ENCODE measurements at regions not wholly inside any gene's neighbourhood (a gene's known extent, or its start where the extent isn't known, plus 50 kb on each side); places are given as distances from the start of the nearest gene placed in this dataset.

DNA sequence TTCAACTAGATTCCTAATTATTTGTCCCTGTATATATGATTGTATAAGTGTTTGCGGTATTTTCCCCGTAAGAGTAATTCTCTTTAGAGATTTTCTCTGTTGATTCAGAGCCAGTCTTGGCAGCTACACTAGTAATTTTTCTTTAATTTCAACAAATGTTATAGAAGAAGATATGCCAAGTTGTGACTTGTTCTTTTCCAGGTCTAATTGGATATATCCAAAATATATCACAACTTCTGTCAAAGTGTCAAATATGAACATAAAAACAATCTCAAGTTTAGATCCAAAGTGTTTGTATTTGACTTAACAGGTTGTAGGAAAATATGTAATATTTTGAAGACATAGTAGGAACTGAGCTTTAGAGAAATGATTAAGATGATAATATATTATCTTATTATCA is 733.9 kb upstream of the SLITRK5 start:
- no peak overlapping the region for H3K27ac ChIP-seq
- no peak for TF ChIP-seq ZFX (IDR thresholded peaks at IDR 0.05; ENCODE audit: borderline replicate concordance)
- TF ChIP-seq, protein P1, sequence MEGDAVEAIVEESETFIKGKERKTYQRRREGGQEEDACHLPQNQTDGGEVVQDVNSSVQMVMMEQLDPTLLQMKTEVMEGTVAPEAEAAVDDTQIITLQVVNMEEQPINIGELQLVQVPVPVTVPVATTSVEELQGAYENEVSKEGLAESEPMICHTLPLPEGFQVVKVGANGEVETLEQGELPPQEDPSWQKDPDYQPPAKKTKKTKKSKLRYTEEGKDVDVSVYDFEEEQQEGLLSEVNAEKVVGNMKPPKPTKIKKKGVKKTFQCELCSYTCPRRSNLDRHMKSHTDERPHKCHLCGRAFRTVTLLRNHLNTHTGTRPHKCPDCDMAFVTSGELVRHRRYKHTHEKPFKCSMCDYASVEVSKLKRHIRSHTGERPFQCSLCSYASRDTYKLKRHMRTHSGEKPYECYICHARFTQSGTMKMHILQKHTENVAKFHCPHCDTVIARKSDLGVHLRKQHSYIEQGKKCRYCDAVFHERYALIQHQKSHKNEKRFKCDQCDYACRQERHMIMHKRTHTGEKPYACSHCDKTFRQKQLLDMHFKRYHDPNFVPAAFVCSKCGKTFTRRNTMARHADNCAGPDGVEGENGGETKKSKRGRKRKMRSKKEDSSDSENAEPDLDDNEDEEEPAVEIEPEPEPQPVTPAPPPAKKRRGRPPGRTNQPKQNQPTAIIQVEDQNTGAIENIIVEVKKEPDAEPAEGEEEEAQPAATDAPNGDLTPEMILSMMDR (IDR thresholded peaks at IDR 0.05): no peak

DNA sequence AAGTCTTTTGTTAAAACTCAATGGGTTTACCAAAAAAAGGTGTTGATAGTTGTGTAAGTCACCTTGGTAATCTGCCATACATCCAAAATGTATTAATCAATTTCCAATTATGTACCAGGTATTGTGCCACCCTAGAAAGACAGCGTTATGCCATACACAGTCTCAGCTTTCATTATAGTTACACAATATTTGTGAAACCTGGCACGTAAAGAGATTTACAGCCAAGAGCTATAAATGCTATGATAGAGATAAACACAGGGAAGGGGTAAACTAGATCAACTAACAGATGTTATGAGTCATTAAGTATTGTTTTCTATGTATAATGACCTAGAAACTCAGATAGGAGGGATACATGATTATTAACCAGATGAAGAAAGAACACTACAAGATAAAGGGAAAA is 725.6 kb upstream of the SLITRK5 start:
- TF ChIP-seq, protein P1 (IDR thresholded peaks at IDR 0.05): no peak
- TF ChIP-seq ZFX (IDR thresholded peaks at IDR 0.05; ENCODE audit: borderline replicate concordance): no peak
- no peak overlapping the region for H3K27ac ChIP-seq

GRCh38 chr13:86946734-86947133 is 724.4 kb upstream of the SLITRK5 start:
- TF ChIP-seq ZFX (IDR thresholded peaks at IDR 0.05; ENCODE audit: borderline replicate concordance): no peak
- TF ChIP-seq, protein P1 (IDR thresholded peaks at IDR 0.05): no peak

GRCh38 chr13:86954341-86954740 is 716.8 kb upstream of the SLITRK5 start:
- H3K27ac ChIP-seq: no peak overlapping the region
- TF ChIP-seq, protein P1 (IDR thresholded peaks at IDR 0.05): no peak
- TF ChIP-seq ZFX (IDR thresholded peaks at IDR 0.05; ENCODE audit: borderline replicate concordance): no peak

More at GRCh38 chr13:86946734-86947133, 724.4 kb upstream of the SLITRK5 start:
- no peak overlapping the region for H3K27ac ChIP-seq

GRCh38 chr13:86960876-86961275 is 710.3 kb upstream of the SLITRK5 start:
- H3K27ac ChIP-seq: no peak overlapping the region
- TF ChIP-seq, protein P1 (IDR thresholded peaks at IDR 0.05): no peak
- no peak for TF ChIP-seq ZFX (IDR thresholded peaks at IDR 0.05; ENCODE audit: borderline replicate concordance)

DNA sequence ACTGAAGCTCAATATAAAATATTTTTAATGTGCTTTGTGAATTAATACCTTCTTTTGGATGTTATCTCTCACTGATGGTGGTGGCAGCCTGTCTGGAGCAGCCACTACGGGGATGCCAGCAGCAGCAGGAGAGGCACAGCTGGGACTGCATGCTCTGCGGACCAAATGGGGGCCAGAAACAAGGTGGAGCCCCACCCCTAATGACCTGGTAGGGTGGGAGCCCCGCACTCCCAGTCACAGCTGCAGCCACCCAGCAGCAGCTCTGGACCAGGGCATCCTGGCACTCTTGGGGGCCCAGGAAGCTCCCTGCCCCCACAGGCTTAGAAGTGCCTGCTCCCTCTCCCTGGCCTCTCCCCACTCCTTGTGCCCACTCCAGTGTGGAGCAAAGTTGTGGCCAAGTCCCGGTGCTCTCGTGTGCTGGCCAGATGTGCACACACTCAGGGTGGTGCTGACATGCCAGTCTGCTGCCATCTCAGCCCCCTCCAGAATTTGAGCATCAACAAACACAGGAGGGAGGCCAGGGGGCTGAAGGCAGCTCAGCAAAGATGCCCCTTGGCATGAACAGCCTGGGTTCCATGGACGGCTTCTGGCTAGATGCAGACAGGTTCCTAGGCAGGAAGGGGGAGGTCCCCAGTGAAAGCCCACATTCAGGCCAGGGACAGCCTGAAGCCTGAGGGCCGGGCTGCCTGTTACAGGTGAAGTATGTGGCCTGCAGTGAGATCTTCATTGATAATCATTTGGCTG is 696.7 kb upstream of the SLITRK5 start:
- TF ChIP-seq ZFX (IDR thresholded peaks at IDR 0.05; ENCODE audit: borderline replicate concordance): no peak
- TF ChIP-seq, protein P1 (IDR thresholded peaks at IDR 0.05): no peak
- H3K27ac ChIP-seq: no peak overlapping the region

DNA sequence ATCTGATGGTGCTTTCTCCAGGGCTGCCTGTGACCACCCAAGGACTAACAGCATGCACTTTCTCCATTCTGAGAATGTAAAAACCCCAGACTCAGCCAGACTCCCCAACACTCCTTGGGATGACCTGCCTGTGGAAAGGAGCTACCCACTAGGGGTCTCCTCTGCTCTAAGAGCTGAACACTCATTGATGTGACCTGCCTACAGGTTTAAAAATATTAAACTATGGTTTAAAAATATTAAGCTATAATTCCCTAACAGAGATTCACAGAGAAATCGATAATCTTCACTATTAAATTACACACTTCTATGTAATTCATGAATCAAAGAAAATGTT is 696.2 kb upstream of the SLITRK5 start:
- no peak overlapping the region for H3K27ac ChIP-seq

More for the DNA sequence above, 696.2 kb upstream of the SLITRK5 start:
- TF ChIP-seq ZFX (IDR thresholded peaks at IDR 0.05; ENCODE audit: borderline replicate concordance): no peak
- TF ChIP-seq, protein P1 (IDR thresholded peaks at IDR 0.05): no peak

Measured in 22Rv1 (cell line).